Hippocampal formation (tissue), 2 donors: ENCODE measurements at regions not wholly inside any gene's neighbourhood (a gene's known extent, or its start where the extent isn't known, plus 50 kb on each side); places are given as distances from the start of the nearest gene placed in this dataset.
A peak's percentile ranks its signal among the peaks of the same experiment; 100 is the strongest.
"Not testable (repeated sequence)": the region's sequence is repeated elsewhere in the genome, so short reads cannot be mapped to it uniquely, and the experiment has no call there.

Experiments
- DNase-seq, 2 donors: peaks; one replicate each; lab custom pipeline; 2025; lab: John Stamatoyannopoulos, UW

GRCh38 chr7:70846208-70846607 lies 285.7 kb upstream of the GALNT17 start:
- no peak for DNase-seq

- DNase-seq: no peak
Measured at GRCh38 chr7:70849580-70850235, 282.2 kb upstream of the GALNT17 start.

- no peak for DNase-seq
Measured at GRCh38 chr7:70855373-70855772, 276.6 kb upstream of the GALNT17 start.

- DNase-seq: peak; percentile 35 to 44
Measured at GRCh38 chr7:70856901-70857630, 274.9 kb upstream of the GALNT17 start.

- DNase-seq: no peak
Measured at GRCh38 chr7:70857793-70858545, 274.0 kb upstream of the GALNT17 start.

- no peak for DNase-seq
Measured at GRCh38 chr7:70867513-70867912, 264.4 kb upstream of the GALNT17 start.

- no peak for DNase-seq
Measured at GRCh38 chr7:70870349-70870748, 261.6 kb upstream of the GALNT17 start.

GRCh38 chr7:70872188-70872587 lies 259.8 kb upstream of the GALNT17 start:
- no peak for DNase-seq

- no peak for DNase-seq
Measured at GRCh38 chr7:70881167-70881847, 250.6 kb upstream of the GALNT17 start.

GRCh38 chr7:70883750-70884439 lies 248.0 kb upstream of the GALNT17 start:
- no peak for DNase-seq

GRCh38 chr7:70884440-70884764 lies 247.5 kb upstream of the GALNT17 start:
- no peak for DNase-seq

GRCh38 chr7:70884809-70885208 lies 247.1 kb upstream of the GALNT17 start:
- DNase-seq: no peak

GRCh38 chr7:70886547-70886946 lies 245.4 kb upstream of the GALNT17 start:
- no peak for DNase-seq

- no peak for DNase-seq
Measured at GRCh38 chr7:70887186-70887585, 244.8 kb upstream of the GALNT17 start.

GRCh38 chr7:70890147-70890969 lies 241.6 kb upstream of the GALNT17 start:
- no peak for DNase-seq

- no peak for DNase-seq
Measured at GRCh38 chr7:70893422-70893821, 238.5 kb upstream of the GALNT17 start.

- no peak for DNase-seq
Measured at GRCh38 chr7:70893971-70894715, 237.8 kb upstream of the GALNT17 start.

GRCh38 chr7:70894799-70895198 lies 237.1 kb upstream of the GALNT17 start:
- DNase-seq: no peak

GRCh38 chr7:70895337-70896200 lies 236.4 kb upstream of the GALNT17 start:
- not testable (repeated sequence) for DNase-seq
